DMS153 (cell line): ENCODE measurements at regions not wholly inside any gene's neighbourhood (a gene's known extent, or its start where the extent isn't known, plus 50 kb on each side); places are given as distances from the start of the nearest gene placed in this dataset.

Experiments used
- DNase-seq: peaks from one replicate; lab custom pipeline; 2025; lab: John Stamatoyannopoulos, UW

- DNase-seq = no peak
Measured at GRCh38 chr2:133812826-133813617, 244.8 kb upstream of the NCKAP5 start.

GRCh38 chr2:133814890-133815289 lies 246.6 kb upstream of the NCKAP5 start:
- no peak for DNase-seq

- no peak for DNase-seq
Measured at GRCh38 chr2:133816037-133816436, 247.8 kb upstream of the NCKAP5 start.

- DNase-seq = no peak
Measured at GRCh38 chr2:133817680-133818566, 249.7 kb upstream of the NCKAP5 start.

- DNase-seq = no peak
Measured at GRCh38 chr2:133818661-133819060, 250.4 kb upstream of the NCKAP5 start.

GRCh38 chr2:133819906-133820305 lies 251.6 kb upstream of the NCKAP5 start:
- no peak for DNase-seq

- no peak for DNase-seq
Measured at GRCh38 chr2:133821107-133821760, 253.0 kb upstream of the NCKAP5 start.

- DNase-seq = no peak
Measured at GRCh38 chr2:133822517-133823225, 254.4 kb upstream of the NCKAP5 start.

GRCh38 chr2:133823226-133823550 lies 254.9 kb upstream of the NCKAP5 start:
- no peak for DNase-seq

- no peak for DNase-seq
Measured at GRCh38 chr2:133824869-133825268, 256.6 kb upstream of the NCKAP5 start.

GRCh38 chr2:133825778-133826177 lies 257.5 kb upstream of the NCKAP5 start:
- DNase-seq = no peak

- no peak for DNase-seq
Measured at GRCh38 chr2:133828913-133829312, 260.6 kb upstream of the NCKAP5 start.

GRCh38 chr2:133829450-133830020 lies 261.3 kb upstream of the NCKAP5 start:
- no peak for DNase-seq

GRCh38 chr2:133833746-133834145 lies 265.5 kb upstream of the NCKAP5 start:
- no peak for DNase-seq

GRCh38 chr2:133835821-133836619 lies 267.8 kb upstream of the NCKAP5 start:
- DNase-seq = no peak

- no peak for DNase-seq
Measured at GRCh38 chr2:133836691-133837345, 268.6 kb upstream of the NCKAP5 start.

GRCh38 chr2:133837441-133838094 lies 269.3 kb upstream of the NCKAP5 start:
- DNase-seq = no peak

- DNase-seq = no peak
Measured at GRCh38 chr2:133838642-133839365, 270.5 kb upstream of the NCKAP5 start.

GRCh38 chr2:133839677-133840076 lies 271.4 kb upstream of the NCKAP5 start:
- DNase-seq = no peak
